ENCODE measurements at regions not wholly inside any gene's neighbourhood (a gene's known extent, or its start where the extent isn't known, plus 50 kb on each side); places are given as distances from the start of the nearest gene placed in this dataset.
"Not testable (repeated sequence)": the region's sequence is repeated elsewhere in the genome, so short reads cannot be mapped to it uniquely, and the experiment has no call there.

GRCh38 chr4:164313853-164314252 lies 440.1 kb upstream of the SMIM31 start:
- H3K4me1 Mint-ChIP-seq (ENCODE audit: low read depth), result no peaks in the 10 kb centered on the region
- ChIA-PET POLR2A (no interaction called here), CTCF (no interaction called here)
- no peaks in the 10 kb centered on the region for H3K27me3 Mint-ChIP-seq
- no peaks in the 10 kb centered on the region for H3K36me3 Mint-ChIP-seq
- H3K4me3 Mint-ChIP-seq, result no peak overlapping the region
- no peak for DNase-seq
- H3K27ac Mint-ChIP-seq, result no peak overlapping the region
- intact Hi-C loops (cut with micrococcal nuclease), result no loop called here
- H3K9me3 Mint-ChIP-seq, result no peaks in the 10 kb centered on the region

- no peaks in the 10 kb centered on the region for H3K4me1 Mint-ChIP-seq (ENCODE audit: low read depth)
- no peak overlapping the region for H3K27ac Mint-ChIP-seq
- intact Hi-C loops (cut with micrococcal nuclease), result no loop called here
- H3K4me3 Mint-ChIP-seq, result no peak overlapping the region
- H3K27me3 Mint-ChIP-seq, result no peaks in the 10 kb centered on the region
- ChIA-PET POLR2A (no interaction called here), CTCF (no interaction called here)
- no peaks in the 10 kb centered on the region for H3K36me3 Mint-ChIP-seq
- no peak for DNase-seq
- no peaks in the 10 kb centered on the region for H3K9me3 Mint-ChIP-seq
Measured at GRCh38 chr4:164318350-164318749, 435.6 kb upstream of the SMIM31 start.

DNA sequence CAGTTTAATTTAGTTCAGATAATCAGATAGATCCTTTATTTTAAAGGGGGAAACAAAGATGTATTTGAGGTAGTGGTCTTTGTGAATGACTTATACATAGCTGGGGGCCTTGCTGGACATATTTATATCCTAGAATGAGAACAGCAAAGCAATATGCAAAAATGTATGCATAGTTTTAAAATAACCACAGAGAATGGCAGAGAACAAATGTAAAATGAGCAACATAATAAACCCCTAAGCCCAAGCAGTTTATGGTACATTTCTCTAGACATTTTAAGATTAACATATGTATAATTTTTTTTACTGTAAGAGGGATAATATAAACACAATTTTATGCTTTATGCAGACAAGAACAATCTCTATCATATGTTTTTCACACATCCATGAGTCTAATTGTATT lies 434.2 kb upstream of the SMIM31 start:
- H3K4me1 Mint-ChIP-seq (ENCODE audit: low read depth), result no peaks in the 10 kb centered on the region
- intact Hi-C loops (cut with micrococcal nuclease), result no loop called here
- CTCF ChIA-PET, result no interaction called here
- no peak overlapping the region for H3K27ac Mint-ChIP-seq
- H3K36me3 Mint-ChIP-seq, result no peaks in the 10 kb centered on the region
- no peaks in the 10 kb centered on the region for H3K27me3 Mint-ChIP-seq
- no peak for DNase-seq
- H3K9me3 Mint-ChIP-seq, result no peaks in the 10 kb centered on the region
- no peak overlapping the region for H3K4me3 Mint-ChIP-seq
- POLR2A ChIA-PET, result interaction anchor here (0.6 kb wide), 1 partner anchor 429 kb away, joined by 3 read pairs; no protein-coding TSS in a partner anchor

GRCh38 chr4:164320847-164321246 lies 433.1 kb upstream of the SMIM31 start:
- CTCF ChIA-PET, result interaction anchor here (0.6 kb wide), 1 partner anchor 785 kb away, joined by 4 read pairs; no protein-coding TSS in a partner anchor
- Mint-ChIP-seq H3K27ac (no peak overlapping the region), H3K27me3 (no peaks in the 10 kb centered on the region), H3K4me1 (ENCODE audit: low read depth) (no peaks in the 10 kb centered on the region), H3K4me3 (no peak overlapping the region), H3K36me3 (no peaks in the 10 kb centered on the region), H3K9me3 (no peaks in the 10 kb centered on the region)
- no peak for DNase-seq
- POLR2A ChIA-PET, result no interaction called here
- intact Hi-C loops (cut with micrococcal nuclease), result no loop called here

DNA sequence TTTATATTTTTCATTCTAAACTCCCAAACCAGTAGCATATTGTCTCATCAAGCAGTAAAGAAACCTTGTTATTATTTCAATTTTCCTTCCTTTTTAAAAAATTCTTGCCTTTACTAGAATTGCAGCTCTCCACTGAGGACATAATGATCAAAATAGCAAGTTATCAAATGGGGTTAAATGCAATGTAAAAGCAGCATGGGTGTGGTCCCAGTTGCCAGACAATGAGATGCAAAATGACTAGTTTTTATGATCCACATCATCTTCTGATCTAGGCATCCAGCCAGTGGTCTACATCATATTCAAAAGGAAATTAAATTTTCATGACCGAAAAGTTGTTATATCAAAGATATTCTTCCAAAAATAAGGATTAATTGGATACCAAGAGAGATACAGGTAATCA lies 427.9 kb upstream of the SMIM31 start:
- POLR2A ChIA-PET, result no interaction called here

GRCh38 chr4:164337219-164337944 lies 416.5 kb upstream of the SMIM31 start:
- CTCF ChIA-PET, result no interaction called here
- Mint-ChIP-seq H3K27me3 (no peaks in the 10 kb centered on the region), H3K9me3 (peaks cover 17% of the 10 kb centered on the region), H3K27ac (no peak overlapping the region), H3K4me3 (no peak overlapping the region), H3K4me1 (ENCODE audit: low read depth) (no peaks in the 10 kb centered on the region), H3K36me3 (no peaks in the 10 kb centered on the region)
- intact Hi-C loops (cut with micrococcal nuclease), result no loop called here
- DNase-seq, result no peak
- POLR2A ChIA-PET, result interaction anchor here (0.6 kb wide), 1 partner anchor 120 kb away, joined by 3 read pairs; no protein-coding TSS in a partner anchor

More for the DNA sequence above, 427.9 kb upstream of the SMIM31 start:
- H3K9me3 Mint-ChIP-seq, result no peaks in the 10 kb centered on the region
- no peaks in the 10 kb centered on the region for H3K27me3 Mint-ChIP-seq
- intact Hi-C loops (cut with micrococcal nuclease), result no loop called here
- no peaks in the 10 kb centered on the region for H3K36me3 Mint-ChIP-seq
- H3K4me3 Mint-ChIP-seq, result no peak overlapping the region
- DNase-seq, result no peak
- no peaks in the 10 kb centered on the region for H3K4me1 Mint-ChIP-seq (ENCODE audit: low read depth)
- CTCF ChIA-PET, result no interaction called here
- H3K27ac Mint-ChIP-seq, result no peak overlapping the region

DNA sequence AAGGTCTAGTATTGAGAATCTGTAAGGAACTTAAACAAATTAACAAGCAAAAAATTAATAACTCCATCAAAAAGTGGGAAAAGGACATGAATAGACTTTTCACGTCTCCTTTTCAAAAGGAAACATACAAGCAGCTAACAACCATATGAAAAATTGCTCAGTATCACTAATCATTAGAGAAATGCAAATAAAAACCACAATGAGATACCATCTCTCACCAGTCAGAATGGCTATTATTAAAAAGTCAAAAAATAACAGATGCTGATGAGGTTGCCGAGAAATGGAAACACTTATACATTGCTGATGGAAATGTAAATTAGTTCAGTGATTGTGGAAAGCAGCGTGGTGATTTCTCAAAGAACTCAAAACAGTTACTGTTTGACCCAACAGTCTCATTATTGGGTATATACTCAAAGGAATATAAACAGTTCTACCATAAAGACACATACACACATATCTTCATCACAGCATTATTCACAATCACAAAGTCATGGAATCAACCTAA lies 410.4 kb upstream of the SMIM31 start:
- ChIA-PET POLR2A (no interaction called here), CTCF (no interaction called here)
- no peak for DNase-seq
- no peaks in the 10 kb centered on the region for H3K4me1 Mint-ChIP-seq (ENCODE audit: low read depth)
- H3K36me3 Mint-ChIP-seq, result no peaks in the 10 kb centered on the region
- intact Hi-C loops (cut with micrococcal nuclease), result no loop called here
- peaks cover 17% of the 10 kb centered on the region for H3K9me3 Mint-ChIP-seq
- no peak overlapping the region for H3K4me3 Mint-ChIP-seq
- H3K27ac Mint-ChIP-seq, result no peak overlapping the region
- no peaks in the 10 kb centered on the region for H3K27me3 Mint-ChIP-seq

DNA sequence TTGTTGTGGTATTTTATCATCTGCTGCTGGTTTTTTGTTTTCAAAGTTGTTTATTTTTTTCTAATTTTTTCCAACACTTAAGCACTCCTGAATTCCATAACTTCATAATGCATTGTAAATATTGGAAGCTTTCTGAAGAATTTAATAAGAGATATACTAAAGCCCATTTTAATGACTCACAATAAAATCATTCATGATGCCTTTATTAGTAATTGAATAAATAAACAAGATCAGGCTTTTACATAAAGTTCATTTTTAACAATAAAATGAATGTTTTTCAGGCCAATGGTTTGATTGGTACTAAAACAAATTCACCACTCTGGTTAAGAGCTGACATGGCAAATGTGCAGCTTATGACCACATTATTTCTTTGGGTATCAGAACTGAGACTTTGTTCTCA lies 408.2 kb upstream of the SMIM31 start:
- H3K9me3 Mint-ChIP-seq, result peaks cover 14% of the 10 kb centered on the region
- CTCF ChIA-PET, result no interaction called here
- POLR2A ChIA-PET, result no interaction called here
- no peaks in the 10 kb centered on the region for H3K36me3 Mint-ChIP-seq
- no peaks in the 10 kb centered on the region for H3K27me3 Mint-ChIP-seq
- no peak for DNase-seq
- H3K4me1 Mint-ChIP-seq (ENCODE audit: low read depth), result no peaks in the 10 kb centered on the region
- intact Hi-C loops (cut with micrococcal nuclease), result no loop called here
- no peak overlapping the region for H3K4me3 Mint-ChIP-seq
- H3K27ac Mint-ChIP-seq, result no peak overlapping the region

- intact Hi-C loops (cut with micrococcal nuclease), result no loop called here
- Mint-ChIP-seq H3K36me3 (no peaks in the 10 kb centered on the region), H3K27ac (no peak overlapping the region), H3K4me3 (no peak overlapping the region), H3K4me1 (ENCODE audit: low read depth) (no peaks in the 10 kb centered on the region), H3K27me3 (no peaks in the 10 kb centered on the region), H3K9me3 (peaks cover 2% of the 10 kb centered on the region)
- POLR2A ChIA-PET, result no interaction called here
- no peak for DNase-seq
- CTCF ChIA-PET, result no interaction called here
Measured at GRCh38 chr4:164350061-164350460, 403.9 kb upstream of the SMIM31 start.

GRCh38 chr4:164350716-164351115 lies 403.2 kb upstream of the SMIM31 start:
- H3K27ac Mint-ChIP-seq; DNase-seq; POLR2A ChIA-PET; CTCF ChIA-PET; H3K4me3 Mint-ChIP-seq; H3K36me3 Mint-ChIP-seq; H3K9me3 Mint-ChIP-seq; H3K4me1 Mint-ChIP-seq (ENCODE audit: low read depth); H3K27me3 Mint-ChIP-seq; intact Hi-C loops (cut with micrococcal nuclease): not testable (repeated sequence)

DNA sequence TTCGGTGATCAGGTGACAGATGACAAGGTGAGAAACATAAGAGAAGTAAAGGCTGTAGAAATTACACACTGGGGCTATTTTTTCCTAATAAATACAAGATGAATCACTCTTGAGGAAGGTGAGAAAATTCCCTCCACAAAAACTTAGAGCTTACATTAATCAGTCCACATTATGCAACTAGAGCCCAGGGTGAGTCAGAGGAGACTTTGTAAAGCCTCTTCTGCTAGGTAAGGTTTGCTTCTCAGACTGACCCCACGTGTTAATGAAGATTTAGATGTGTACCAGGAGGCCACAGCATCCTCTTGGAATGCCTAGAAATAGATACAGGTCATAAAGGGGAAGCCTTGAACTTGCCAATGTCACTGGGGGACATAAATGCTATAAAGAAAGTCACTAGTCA lies 396.0 kb upstream of the SMIM31 start:
- POLR2A ChIA-PET, result no interaction called here

GRCh38 chr4:164358400-164358799 lies 395.5 kb upstream of the SMIM31 start:
- no peaks in the 10 kb centered on the region for H3K9me3 Mint-ChIP-seq
- intact Hi-C loops (cut with micrococcal nuclease), result no loop called here
- no peaks in the 10 kb centered on the region for H3K27me3 Mint-ChIP-seq
- H3K27ac Mint-ChIP-seq, result no peak overlapping the region
- no peak overlapping the region for H3K4me3 Mint-ChIP-seq
- ChIA-PET POLR2A (no interaction called here), CTCF (no interaction called here)
- H3K4me1 Mint-ChIP-seq (ENCODE audit: low read depth), result no peaks in the 10 kb centered on the region
- H3K36me3 Mint-ChIP-seq, result no peaks in the 10 kb centered on the region
- DNase-seq, result no peak

More for the DNA sequence above, 396.0 kb upstream of the SMIM31 start:
- H3K4me3 Mint-ChIP-seq, result no peak overlapping the region
- no peaks in the 10 kb centered on the region for H3K36me3 Mint-ChIP-seq
- DNase-seq, result no peak
- no peaks in the 10 kb centered on the region for H3K9me3 Mint-ChIP-seq
- no peak overlapping the region for H3K27ac Mint-ChIP-seq
- no peaks in the 10 kb centered on the region for H3K27me3 Mint-ChIP-seq
- H3K4me1 Mint-ChIP-seq (ENCODE audit: low read depth), result no peaks in the 10 kb centered on the region
- intact Hi-C loops (cut with micrococcal nuclease), result no loop called here
- CTCF ChIA-PET, result no interaction called here

GRCh38 chr4:164359881-164360280 lies 394.1 kb upstream of the SMIM31 start:
- Mint-ChIP-seq H3K4me3 (no peak overlapping the region), H3K4me1 (ENCODE audit: low read depth) (no peaks in the 10 kb centered on the region), H3K27me3 (no peaks in the 10 kb centered on the region), H3K27ac (no peak overlapping the region), H3K9me3 (no peaks in the 10 kb centered on the region), H3K36me3 (no peaks in the 10 kb centered on the region)
- ChIA-PET POLR2A (no interaction called here), CTCF (no interaction called here)
- intact Hi-C loops (cut with micrococcal nuclease), result no loop called here
- DNase-seq, result no peak

Data from activated CD4-positive, alpha-beta memory T cell treated with anti-CD3 and anti-CD28 coated beads for 36 hours (primary cell).